WI38 (cell line): ENCODE measurements at regions not wholly inside any gene's neighbourhood (a gene's known extent, or its start where the extent isn't known, plus 50 kb on each side); places are given as distances from the start of the nearest gene placed in this dataset.

Source experiments
- H3K4me3 ChIP-seq: 2 replicates; pipeline ENCODE4 v1.5.1; 2011; ENCODE audit warnings: low read depth, mild to moderate bottlenecking, control low read depth, low read length
- TF ChIP-seq, protein P1 (sequence below): IDR thresholded peaks from 2 replicates; pipeline ENCODE4 v1.5.1; 2012; ENCODE audit warnings: low read depth, mild to moderate bottlenecking, control low read depth, low read length

DNA sequence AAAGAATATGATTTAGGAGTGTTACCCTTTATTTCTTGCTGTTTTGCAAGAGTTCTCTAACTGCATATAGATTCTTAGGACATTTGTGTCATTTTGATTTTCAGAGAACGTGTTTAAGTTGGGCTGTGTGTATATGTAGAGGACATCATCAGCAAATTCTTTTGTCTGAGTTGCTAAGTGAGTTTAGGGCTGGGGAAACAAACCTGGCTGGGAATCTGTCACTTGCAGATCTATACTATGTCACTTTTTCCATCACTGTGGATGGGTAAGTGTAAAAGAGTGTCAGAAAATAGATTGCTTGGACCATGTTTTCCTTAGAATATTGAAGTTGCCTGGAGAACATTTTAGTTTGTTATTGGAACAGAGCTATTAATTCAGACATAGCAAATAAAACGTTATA, 349.1 kb upstream of the NEGR1 start:
- H3K4me3 ChIP-seq = no peak overlapping the region
- TF ChIP-seq, protein P1, sequence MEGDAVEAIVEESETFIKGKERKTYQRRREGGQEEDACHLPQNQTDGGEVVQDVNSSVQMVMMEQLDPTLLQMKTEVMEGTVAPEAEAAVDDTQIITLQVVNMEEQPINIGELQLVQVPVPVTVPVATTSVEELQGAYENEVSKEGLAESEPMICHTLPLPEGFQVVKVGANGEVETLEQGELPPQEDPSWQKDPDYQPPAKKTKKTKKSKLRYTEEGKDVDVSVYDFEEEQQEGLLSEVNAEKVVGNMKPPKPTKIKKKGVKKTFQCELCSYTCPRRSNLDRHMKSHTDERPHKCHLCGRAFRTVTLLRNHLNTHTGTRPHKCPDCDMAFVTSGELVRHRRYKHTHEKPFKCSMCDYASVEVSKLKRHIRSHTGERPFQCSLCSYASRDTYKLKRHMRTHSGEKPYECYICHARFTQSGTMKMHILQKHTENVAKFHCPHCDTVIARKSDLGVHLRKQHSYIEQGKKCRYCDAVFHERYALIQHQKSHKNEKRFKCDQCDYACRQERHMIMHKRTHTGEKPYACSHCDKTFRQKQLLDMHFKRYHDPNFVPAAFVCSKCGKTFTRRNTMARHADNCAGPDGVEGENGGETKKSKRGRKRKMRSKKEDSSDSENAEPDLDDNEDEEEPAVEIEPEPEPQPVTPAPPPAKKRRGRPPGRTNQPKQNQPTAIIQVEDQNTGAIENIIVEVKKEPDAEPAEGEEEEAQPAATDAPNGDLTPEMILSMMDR = no peak

DNA sequence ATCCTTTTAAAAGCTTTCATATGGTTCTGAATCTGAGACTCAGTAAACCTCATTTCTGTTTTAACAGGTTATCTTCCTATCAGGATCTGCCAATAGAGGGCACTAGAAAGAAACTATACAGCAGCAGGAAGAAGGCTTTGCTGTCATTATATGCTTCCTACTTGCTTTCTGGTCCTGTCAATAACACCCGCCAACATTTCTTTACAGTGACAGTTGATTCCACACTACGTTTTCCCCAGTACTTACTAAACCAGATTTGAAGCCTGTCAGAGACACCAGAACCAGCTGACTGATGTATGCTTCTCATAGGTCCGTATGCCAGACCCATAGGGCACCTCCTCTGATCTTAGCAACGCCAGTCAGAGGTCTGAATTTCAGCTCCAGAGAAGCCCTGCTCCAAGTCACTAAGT, 341.0 kb upstream of the NEGR1 start:
- TF ChIP-seq, protein P1 = peak; percentile 40
- peak overlapping the region; percentile 53 for H3K4me3 ChIP-seq

DNA sequence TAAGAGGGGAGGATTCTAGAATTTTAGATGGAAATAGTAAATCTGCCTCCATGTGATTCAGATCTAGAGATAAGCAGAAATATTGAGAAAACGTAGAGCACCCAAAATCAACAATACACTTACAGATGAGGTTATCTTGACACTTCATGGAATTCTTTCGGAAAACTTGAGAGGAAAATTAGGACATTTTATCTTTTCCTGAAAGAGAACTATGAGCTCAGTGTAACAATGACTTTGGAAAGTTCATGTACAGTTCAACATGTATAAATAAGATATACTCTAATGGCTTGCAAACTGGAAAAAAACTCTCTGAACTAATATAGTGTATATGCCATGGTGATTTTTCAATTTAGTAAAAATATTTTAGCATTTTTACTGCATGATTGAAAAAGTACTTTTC, 338.1 kb upstream of the NEGR1 start:
- H3K4me3 ChIP-seq = no peak overlapping the region
- TF ChIP-seq, protein P1 = no peak

DNA sequence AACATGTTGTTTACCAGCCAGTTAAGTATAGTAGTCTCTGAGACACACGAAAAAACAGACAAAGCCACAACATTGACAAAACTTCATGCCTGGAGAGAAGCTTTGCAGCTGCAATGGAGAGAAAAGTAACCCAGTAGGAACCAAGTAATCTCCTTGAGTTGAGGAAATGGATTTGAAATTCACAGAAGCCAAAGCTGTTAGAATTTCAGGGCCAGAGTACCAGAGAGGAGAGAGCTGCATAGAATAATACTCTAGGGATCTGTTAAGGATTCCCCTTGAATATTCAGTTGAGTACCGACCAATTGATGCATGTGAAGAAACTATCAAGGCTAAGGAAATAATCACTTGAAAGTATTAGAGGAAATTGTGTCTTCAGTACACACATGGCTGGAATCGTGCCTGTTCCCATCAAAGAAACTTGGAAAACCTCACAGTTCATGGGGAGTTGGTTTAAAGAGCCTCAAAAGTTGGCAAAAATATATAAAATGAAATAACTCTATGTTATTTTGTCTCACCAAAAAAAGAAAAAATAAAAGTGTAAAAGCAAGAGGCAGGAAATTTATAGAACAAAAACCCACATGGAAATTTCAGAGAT, 324.0 kb upstream of the NEGR1 start:
- no peak overlapping the region for H3K4me3 ChIP-seq
- TF ChIP-seq, protein P1 = no peak

DNA sequence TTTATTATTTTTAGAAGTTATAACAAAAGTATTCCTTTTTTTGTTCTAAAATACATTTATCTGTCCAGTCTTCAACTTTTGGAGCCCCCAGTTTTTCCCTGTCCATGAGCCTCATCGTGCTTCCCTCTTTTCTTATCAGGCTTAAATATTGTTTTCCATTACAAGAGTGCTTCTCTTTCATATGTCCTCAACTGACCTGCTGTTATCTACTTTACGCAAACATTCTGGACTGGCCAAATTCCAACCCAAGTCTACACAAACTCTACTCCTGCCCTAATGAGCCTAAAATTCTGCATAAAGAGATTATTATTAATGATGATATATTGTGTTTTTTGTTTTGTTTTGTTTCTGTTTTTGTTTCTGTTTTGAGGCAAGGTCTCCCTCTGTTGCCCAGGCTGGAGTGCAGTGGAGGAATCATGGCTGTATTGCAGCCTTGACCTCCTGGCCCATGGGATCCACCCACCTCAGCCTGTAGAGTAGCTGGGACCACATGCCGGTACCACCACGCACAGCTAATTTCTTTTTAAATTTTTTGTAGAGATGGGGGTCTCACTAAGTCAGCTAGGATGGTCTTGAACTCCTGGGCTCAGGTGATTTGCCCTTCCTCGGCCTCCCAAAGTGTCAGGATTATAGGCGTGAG, 318.8 kb upstream of the NEGR1 start:
- no peak overlapping the region for H3K4me3 ChIP-seq
- TF ChIP-seq, protein P1 = no peak

DNA sequence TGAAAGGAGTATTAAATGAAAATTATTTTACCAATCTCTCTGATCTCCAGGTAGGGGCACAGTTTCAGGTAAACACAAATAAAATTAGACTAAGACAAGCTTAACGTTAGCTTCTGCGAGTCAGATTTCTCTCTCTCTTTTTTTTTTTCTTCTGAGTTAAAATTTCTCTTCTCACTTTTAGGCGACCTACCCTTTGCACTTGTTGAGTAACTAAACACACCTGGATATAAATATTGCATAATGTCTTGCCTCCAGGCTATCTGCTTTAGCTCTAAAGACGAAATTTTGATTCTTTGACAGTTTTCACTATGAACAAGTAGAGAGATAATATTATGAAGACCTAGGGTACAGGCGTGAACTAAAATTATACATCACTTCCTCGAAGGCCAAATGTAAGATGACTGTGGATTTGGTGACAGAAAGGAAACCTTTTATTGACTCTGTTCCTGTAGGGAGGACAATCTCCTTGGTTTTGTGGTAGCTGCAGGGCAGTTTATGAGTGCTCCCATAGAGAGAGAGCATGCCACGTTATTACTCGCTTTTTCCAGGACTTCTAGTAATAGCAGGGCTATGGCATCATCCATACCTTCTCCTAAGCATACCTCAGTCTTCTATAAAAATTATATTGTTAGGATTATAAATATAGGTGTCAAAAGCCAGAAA, 303.8 kb upstream of the NEGR1 start:
- H3K4me3 ChIP-seq = no peak overlapping the region
- TF ChIP-seq, protein P1 = no peak

DNA sequence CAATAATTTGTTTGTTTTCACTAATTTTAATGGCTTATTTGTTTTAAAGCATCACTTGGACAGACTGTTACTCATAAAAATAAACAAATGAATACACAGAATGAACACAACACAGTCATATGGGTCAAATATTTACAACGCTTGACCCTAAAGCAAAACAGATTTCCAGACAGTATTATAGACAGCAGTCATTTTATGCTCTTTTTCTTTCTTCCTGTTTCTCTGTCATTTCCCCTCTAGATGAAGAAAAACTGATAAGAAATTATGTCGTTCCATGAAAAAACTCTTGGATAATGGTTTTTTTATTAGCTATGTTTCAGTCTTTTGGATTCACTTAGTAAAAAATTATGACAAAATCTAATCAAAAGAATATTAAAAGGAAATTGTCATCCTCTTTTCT, 297.3 kb upstream of the NEGR1 start:
- TF ChIP-seq, protein P1 = no peak
- H3K4me3 ChIP-seq = no peak overlapping the region
